GM18508 (cell line): ENCODE measurements at regions not wholly inside any gene's neighbourhood (a gene's known extent, or its start where the extent isn't known, plus 50 kb on each side); places are given as distances from the start of the nearest gene placed in this dataset.
"Not testable (repeated sequence)": the region's sequence is repeated elsewhere in the genome, so short reads cannot be mapped to it uniquely, and the experiment has no call there.

Experiments used
- ATAC-seq: cut with Tn5 transposase; IDR thresholded peaks from one replicate; pipeline ENCODE4 v1.9.1; 2021; ENCODE audit warnings: moderate number of reproducible peaks; ENCODE audit not compliant: insufficient read depth, unreplicated experiment

GRCh38 chr9:38138276-38138675 is 69.2 kb upstream of the SHB start:
- no peak for ATAC-seq

DNA sequence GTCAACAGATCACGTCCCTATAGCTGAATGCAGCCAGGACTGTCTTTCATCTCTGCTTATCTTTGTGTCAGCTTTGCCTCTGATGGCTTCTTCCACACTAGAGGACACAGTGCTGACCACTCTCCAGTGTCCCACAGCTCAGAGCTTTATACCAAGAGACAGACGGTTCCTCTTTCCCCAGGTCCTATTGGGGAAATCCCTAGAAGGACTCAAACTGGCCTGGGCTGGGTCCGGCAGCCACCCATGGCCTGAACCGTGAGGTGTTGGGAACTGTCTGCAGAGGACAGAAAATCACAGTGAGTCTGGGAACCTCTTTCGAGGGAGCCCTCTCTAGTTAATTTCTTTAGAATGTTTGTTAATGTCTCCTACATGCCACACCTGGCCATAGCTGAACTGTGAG is 68.3 kb upstream of the SHB start:
- no peak for ATAC-seq

DNA sequence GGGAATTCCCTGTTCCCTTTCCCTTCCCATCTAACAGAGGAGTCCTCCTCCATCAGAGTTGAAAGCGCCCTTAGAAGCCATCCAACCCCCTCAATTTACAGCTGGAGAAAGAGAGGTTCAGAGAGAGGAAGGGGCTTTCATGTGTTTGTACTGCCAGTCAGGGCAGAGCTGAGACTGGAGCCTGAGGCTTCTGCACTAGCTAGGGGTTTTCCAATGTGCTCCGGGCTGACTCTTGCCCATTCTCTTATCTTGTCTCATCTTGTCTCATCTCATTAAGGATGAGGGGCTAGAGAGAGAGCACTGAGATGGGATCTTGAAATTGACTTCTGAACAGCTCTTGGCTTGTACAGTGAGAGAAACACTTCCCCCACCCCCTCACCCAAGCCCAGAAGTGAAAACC is 67.4 kb upstream of the SHB start:
- ATAC-seq: no peak

- no peak for ATAC-seq
These were observed 65.7 kb upstream of the SHB start for GRCh38 chr9:38134611-38135237.

DNA sequence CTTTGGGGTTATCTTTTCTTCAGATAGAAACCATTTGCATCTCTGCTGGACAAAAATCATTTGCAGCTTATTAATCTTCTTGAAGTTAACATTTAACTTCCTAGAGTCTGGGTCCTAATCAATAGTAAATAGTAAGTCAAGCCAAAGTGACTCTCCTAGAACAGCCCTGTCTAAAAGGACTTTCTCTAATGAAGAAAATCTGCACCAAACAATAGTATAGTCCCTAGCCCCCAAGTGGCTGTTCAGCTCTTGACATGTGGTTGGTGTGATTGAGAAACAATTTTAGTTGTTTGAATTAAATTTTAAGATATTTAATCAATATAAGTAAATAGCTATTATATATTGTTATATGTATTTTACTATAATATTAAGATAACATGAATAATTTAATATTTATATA is 64.6 kb upstream of the SHB start:
- ATAC-seq: no peak

DNA sequence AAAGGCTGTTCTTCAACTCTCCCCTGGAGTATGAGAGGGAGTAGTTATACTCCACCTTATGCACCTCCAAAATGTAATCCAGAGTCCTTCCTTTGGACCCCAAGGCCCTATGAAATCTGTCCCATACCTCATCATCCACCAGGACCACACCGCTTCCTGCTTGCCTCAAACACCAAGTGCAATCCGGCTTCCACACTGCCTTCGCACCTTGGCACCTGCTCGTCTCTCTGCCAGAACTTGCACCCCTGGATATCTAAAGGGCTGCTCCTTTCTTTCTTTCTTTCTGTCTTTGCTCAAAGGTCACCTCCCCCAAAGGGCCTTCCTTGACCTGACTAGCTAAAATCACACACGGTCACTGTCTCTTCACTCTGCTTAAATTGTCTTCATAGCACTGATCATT is 63.9 kb upstream of the SHB start:
- ATAC-seq: no peak

- ATAC-seq: no peak
These were observed 62.7 kb upstream of the SHB start for GRCh38 chr9:38131729-38132128.

- no peak for ATAC-seq
These were observed 61.7 kb upstream of the SHB start for GRCh38 chr9:38130724-38131123.

- no peak for ATAC-seq
These were observed 60.3 kb upstream of the SHB start for GRCh38 chr9:38129366-38129765.

- no peak for ATAC-seq
These were observed 59.8 kb upstream of the SHB start for GRCh38 chr9:38128752-38129270.

DNA sequence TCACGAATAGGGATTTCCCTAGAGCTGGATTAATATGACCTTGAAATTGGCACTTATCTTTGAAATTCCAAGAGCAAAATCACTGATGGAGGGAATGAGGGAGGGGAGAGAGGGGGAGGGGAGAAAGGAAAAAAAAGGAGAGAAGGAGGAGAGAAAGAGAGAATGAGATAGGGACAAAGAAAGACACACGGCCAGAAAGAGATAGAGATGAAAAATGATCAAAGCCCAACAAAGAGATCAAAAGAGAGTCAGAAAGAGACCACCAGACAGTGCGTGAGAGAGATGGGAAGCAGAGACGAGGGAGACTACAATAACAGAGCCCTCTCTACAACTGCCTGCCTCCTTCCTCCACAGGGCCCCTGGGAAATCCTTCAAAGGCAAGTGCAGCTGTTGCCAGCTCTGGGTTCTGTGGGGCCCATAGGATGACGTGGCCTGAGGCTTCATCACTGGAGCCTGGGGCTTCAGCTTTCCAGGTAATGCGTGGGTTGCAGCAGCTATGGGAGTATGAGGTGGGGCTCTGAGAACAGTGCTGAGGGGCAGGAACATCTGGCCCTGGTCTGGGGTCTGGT is 58.3 kb upstream of the SHB start:
- ATAC-seq: no peak

GRCh38 chr9:38126730-38127129 is 57.7 kb upstream of the SHB start:
- ATAC-seq: no peak

GRCh38 chr9:38125889-38126288 is 56.9 kb upstream of the SHB start:
- ATAC-seq: no peak

GRCh38 chr9:38123359-38123758 is 54.3 kb upstream of the SHB start:
- not testable (repeated sequence) for ATAC-seq

DNA sequence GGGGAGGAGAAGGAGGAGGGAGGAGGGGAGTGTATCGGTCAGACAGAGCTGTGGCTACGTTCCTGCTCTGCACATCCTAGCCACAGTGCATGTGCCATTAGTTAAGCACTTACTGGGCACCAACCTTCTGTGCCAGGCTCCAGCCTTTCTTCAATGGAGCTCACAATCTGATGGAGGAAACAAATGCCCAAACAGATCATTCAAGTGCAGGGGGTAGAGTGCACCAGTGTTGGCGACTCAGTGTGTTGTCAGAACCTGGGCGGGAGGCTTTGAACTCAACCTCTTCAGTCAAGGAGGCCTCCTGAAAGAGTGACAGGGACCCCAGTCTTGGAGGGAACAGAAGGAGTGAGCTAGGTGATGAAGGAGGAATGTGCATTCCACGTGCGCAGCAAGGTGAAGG is 51.9 kb upstream of the SHB start:
- no peak for ATAC-seq

GRCh38 chr9:38119560-38120236 is 50.7 kb upstream of the SHB start:
- no peak for ATAC-seq

DNA sequence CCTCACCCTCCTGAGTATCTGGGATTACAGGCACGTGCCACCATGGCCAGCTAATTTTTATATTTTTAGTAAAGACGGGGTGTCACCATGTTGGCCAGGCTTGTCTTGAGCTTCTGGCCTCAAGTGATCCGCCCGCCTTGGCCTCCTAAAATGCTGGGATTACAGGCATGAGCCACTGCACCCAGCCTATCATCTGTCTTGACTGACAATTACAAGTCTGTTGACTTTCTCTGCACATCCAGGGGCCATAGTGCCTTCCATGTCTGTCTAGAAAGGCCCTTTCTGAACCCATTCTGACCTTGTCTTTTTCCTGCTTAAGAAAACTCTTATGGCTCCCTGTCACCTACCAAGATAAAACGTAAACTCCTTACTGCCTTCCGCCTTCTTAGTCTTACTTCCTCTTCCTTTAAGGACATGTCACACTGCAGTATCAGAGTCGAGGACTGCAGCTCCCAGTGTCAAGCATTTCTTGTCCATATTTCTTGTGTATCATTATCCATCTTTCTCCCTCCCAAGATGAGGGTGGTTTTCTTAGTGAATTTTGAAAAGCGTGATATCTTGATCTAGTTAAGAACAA is 49.9 kb upstream of the SHB start:
- no peak for ATAC-seq
